ENCODE measurements at regions not wholly inside any gene's neighbourhood (a gene's known extent, or its start where the extent isn't known, plus 50 kb on each side); places are given as distances from the start of the nearest gene placed in this dataset.

DNA sequence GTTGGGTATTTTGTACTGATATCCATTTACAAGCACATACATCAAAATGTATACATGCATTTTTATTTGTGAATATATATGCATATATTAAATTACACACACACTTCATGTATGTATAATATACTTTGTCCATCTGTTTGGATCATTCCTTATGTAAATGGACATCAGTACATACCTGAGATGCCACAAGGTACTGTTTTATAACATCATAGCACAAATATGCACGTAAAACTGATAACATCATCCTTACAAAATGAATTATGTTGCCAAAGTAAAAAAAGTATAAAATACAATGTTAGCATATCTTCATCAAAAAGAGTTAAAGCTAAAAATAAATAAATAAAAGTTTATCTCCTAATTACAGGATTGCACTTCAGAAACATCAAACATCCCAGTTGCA lies 634.8 kb upstream of the UBE2E2 start:
- H3K4me1 ChIP-seq, result peaks cover 0 to 19% (median 1%) of the 10 kb centered on the region in 10 experiments; a peak in 7 of 20 replicates
- no peak for TF ChIP-seq Cebpa-rat (IDR thresholded peaks at IDR 0.05)
- no peak overlapping the region for H3K4me2 ChIP-seq
- no peaks in the 10 kb centered on the region for H4K20me1 ChIP-seq
- H3K9me3 ChIP-seq (replicated peaks in 1 of 11), result no peaks in the 10 kb centered on the region
- no peak overlapping the region for H3K9ac ChIP-seq
- H3K27ac ChIP-seq, result no peak overlapping the region
- no peak overlapping the region for H3K4me3 ChIP-seq
- H3K27me3 ChIP-seq, result no peaks in the 10 kb centered on the region
- no peaks in the 10 kb centered on the region for H3K36me3 ChIP-seq

DNA sequence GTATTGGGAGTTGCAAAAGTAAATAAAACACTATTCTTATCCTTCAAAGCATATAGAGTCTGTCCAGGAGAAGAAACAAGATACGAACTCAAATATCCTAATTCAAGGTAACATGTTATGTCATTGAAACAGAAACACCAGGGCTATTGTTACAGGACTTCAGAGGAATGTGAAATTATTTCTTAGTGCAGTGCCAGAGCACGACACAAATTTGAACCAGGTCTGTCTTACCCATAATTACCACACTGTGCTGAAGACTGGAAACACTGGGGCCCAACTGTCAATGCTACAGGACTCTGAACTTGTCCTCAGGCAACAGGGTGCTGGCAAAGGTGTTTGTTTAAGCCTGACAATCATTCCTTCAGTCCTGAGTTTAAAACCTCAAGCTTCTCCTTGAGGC lies 633.6 kb upstream of the UBE2E2 start:
- TF ChIP-seq Cebpa-rat (IDR thresholded peaks at IDR 0.05), result no peak
- Histone ChIP-seq H4K20me1 (no peaks in the 10 kb centered on the region), H3K9ac (no peak overlapping the region), H3K4me1 (peaks cover 0 to 10% (median 0%) of the 10 kb centered on the region in 10 experiments; a peak in 2 of 20 replicates), H3K27me3 (no peaks in the 10 kb centered on the region), H3K27ac (no peak overlapping the region), H3K4me3 (no peak overlapping the region), H3K9me3 (replicated peaks in 1 of 11) (no peaks in the 10 kb centered on the region), H3K36me3 (no peaks in the 10 kb centered on the region), H3K4me2 (no peak overlapping the region)

DNA sequence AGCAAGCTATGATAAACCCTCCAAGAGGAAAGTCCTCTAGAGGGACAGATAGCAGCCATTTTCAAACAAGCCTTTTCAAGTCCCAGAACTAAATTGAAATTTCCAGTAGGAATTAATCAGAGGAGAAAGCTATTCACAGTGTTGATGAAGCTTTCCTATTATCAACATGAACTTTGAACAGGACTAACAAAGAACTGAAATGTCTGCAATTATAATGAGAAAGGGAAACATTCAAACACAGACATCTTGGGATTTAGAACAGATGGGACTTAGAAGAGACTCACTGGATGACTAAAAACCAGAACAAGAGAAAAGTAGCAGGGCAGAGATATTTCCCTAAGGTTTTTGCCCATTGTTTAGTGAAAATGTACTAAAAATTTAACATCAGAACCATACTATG lies 622.1 kb upstream of the UBE2E2 start:
- no peak overlapping the region for H3K4me2 ChIP-seq
- no peaks in the 10 kb centered on the region for H3K27me3 ChIP-seq
- H3K36me3 ChIP-seq, result no peaks in the 10 kb centered on the region
- no peak for TF ChIP-seq Cebpa-rat (IDR thresholded peaks at IDR 0.05)
- no peaks in the 10 kb centered on the region for H3K9me3 ChIP-seq (replicated peaks in 1 of 11)
- no peak overlapping the region for H3K4me3 ChIP-seq
- no peaks in the 10 kb centered on the region for H3K4me1 ChIP-seq
- no peaks in the 10 kb centered on the region for H4K20me1 ChIP-seq
- H3K27ac ChIP-seq, result no peak overlapping the region
- H3K9ac ChIP-seq, result no peak overlapping the region

DNA sequence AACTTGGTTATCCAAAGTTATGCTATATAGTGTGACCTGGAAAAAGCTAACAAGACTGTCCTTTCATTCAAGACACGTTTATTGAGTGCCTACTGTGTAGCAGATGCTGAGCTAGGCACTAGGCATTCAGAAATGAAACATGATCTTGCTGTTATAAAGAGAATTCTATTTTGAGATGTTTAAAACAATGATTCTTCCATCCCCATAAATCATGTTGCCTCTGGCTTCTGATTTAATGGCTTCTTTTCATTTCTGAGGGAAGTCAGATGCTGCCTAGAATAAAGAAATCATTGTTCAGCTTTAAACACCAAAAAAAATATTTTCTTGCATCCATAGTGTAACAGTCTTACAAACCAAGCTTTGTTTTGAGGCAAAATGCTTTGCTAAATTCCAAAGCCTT lies 620.9 kb upstream of the UBE2E2 start:
- Histone ChIP-seq H3K4me1 (no peaks in the 10 kb centered on the region), H3K4me3 (no peak overlapping the region), H3K36me3 (no peaks in the 10 kb centered on the region), H3K9me3 (replicated peaks in 1 of 11) (no peaks in the 10 kb centered on the region), H4K20me1 (no peaks in the 10 kb centered on the region), H3K9ac (no peak overlapping the region), H3K4me2 (no peak overlapping the region), H3K27me3 (no peaks in the 10 kb centered on the region), H3K27ac (no peak overlapping the region)
- no peak for TF ChIP-seq Cebpa-rat (IDR thresholded peaks at IDR 0.05)

DNA sequence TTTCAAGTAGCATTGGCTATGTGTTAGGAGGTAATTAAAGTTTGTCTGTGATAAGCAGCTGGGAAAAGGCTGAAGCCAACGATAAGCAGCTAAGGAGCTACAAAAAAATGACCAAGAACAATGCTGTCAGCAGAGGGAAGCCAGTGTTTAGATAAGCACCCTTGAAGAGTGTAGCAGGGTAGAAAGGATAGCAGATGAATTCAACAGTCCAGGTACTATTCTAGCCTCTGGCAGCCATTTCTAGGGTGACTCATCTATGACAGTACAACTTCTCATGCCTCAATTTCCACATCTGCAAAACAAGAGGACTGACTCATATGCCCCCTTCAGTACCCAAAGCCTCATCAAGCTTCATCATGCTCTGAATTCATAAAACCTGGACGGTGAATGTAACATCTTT lies 617.6 kb upstream of the UBE2E2 start:
- H3K4me3 ChIP-seq, result no peak overlapping the region
- no peak overlapping the region for H3K4me2 ChIP-seq
- no peaks in the 10 kb centered on the region for H3K4me1 ChIP-seq
- no peak overlapping the region for H3K9ac ChIP-seq
- H3K27ac ChIP-seq, result no peak overlapping the region
- no peaks in the 10 kb centered on the region for H3K36me3 ChIP-seq
- no peaks in the 10 kb centered on the region for H3K9me3 ChIP-seq (replicated peaks in 1 of 11)
- no peaks in the 10 kb centered on the region for H4K20me1 ChIP-seq
- no peaks in the 10 kb centered on the region for H3K27me3 ChIP-seq
- TF ChIP-seq Cebpa-rat (IDR thresholded peaks at IDR 0.05), result no peak

DNA sequence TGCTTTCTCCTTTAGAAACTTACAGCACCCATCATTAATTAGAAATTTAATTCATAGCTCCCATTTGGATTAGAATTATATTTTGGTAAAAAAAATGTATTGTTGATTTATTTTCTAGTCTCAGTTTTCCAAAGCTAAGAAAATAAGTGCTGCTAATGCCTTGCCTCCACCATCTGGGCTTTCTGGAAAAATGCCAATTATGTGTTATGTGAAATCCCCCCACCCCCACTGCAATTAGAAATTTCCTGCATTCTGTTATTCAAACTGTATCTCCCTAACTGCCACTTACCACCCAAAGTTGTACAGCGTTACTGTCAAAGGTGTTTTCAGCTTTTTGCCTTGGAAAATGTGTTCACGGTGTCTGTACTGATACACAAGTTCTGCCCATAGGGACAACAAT lies 617.2 kb upstream of the UBE2E2 start:
- Histone ChIP-seq H3K36me3 (no peaks in the 10 kb centered on the region), H3K4me3 (no peak overlapping the region), H3K9ac (no peak overlapping the region), H3K4me1 (no peaks in the 10 kb centered on the region), H4K20me1 (no peaks in the 10 kb centered on the region), H3K4me2 (no peak overlapping the region), H3K9me3 (replicated peaks in 1 of 11) (no peaks in the 10 kb centered on the region), H3K27ac (no peak overlapping the region), H3K27me3 (no peaks in the 10 kb centered on the region)
- no peak for TF ChIP-seq Cebpa-rat (IDR thresholded peaks at IDR 0.05)

DNA sequence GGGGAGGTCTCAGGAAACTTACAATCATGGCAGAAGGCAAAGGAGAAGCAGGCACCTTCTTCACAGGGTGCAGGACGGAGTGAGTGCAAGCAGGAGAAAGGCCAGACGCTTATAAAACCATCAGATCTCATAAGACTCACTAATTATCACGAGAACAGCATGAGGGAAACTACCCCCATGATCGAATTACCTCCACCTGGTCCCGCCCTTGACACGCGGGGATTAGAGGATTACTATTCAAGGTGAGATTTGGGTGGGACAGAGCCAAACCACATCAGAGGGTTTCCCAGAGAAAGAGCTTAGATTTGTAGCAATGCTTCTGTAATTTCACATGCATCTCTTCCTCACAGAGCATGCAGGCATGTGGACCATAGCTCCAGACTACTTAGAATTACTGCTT lies 615.7 kb upstream of the UBE2E2 start:
- Histone ChIP-seq H3K9me3 (replicated peaks in 1 of 11) (no peaks in the 10 kb centered on the region), H3K9ac (no peak overlapping the region), H3K36me3 (no peaks in the 10 kb centered on the region), H3K27ac (no peak overlapping the region), H3K4me3 (no peak overlapping the region), H4K20me1 (no peaks in the 10 kb centered on the region), H3K4me1 (no peaks in the 10 kb centered on the region), H3K4me2 (no peak overlapping the region), H3K27me3 (no peaks in the 10 kb centered on the region)
- no peak for TF ChIP-seq Cebpa-rat (IDR thresholded peaks at IDR 0.05)

DNA sequence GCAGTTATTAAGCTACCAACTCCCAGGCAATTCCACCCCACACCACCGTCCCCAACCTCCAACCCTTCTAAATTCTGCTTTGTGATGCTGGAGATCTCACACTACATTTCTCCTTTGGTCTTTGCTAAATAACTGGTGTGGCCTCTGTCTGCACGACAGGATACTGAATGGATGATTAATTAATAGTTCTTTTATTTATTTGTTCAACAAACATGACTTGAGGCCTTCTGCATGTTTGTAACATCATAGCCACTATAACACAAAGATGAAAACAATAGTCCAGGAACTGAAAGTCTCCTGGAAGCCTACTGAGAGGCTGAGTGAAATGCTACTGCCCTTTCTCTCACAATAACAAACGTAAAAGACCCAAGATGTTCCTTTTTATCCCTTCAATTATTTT lies 609.5 kb upstream of the UBE2E2 start:
- H3K4me3 ChIP-seq, result no peak overlapping the region
- H3K9me3 ChIP-seq (replicated peaks in 1 of 11), result peaks cover 8 to 16% (median 13%) of the 10 kb centered on the region in 11 experiments; a peak in 20 of 22 replicates
- H3K27ac ChIP-seq, result no peak overlapping the region
- no peaks in the 10 kb centered on the region for H3K27me3 ChIP-seq
- H3K36me3 ChIP-seq, result no peaks in the 10 kb centered on the region
- TF ChIP-seq Cebpa-rat (IDR thresholded peaks at IDR 0.05), result no peak
- H3K4me2 ChIP-seq, result no peak overlapping the region
- no peaks in the 10 kb centered on the region for H4K20me1 ChIP-seq
- no peaks in the 10 kb centered on the region for H3K4me1 ChIP-seq
- H3K9ac ChIP-seq, result no peak overlapping the region

DNA sequence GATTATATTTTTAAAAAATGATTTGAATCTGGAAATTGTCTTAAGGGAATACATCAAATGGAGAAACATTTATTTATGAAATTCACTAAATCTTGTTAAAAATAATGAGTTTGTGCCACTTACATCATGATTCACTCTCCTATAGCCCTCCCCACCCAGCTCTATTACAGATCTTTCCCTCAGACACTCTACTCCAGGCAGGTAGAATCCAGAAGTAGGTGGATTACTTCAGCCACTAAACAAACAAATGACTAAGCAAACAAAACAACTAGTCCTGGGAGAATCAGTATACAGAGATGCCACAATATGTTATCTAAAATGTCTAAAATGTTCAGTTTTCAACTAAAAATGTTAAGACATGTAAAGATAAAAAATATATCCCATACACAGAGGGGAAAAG lies 608.1 kb upstream of the UBE2E2 start:
- no peaks in the 10 kb centered on the region for H4K20me1 ChIP-seq
- H3K4me1 ChIP-seq, result no peaks in the 10 kb centered on the region

DNA sequence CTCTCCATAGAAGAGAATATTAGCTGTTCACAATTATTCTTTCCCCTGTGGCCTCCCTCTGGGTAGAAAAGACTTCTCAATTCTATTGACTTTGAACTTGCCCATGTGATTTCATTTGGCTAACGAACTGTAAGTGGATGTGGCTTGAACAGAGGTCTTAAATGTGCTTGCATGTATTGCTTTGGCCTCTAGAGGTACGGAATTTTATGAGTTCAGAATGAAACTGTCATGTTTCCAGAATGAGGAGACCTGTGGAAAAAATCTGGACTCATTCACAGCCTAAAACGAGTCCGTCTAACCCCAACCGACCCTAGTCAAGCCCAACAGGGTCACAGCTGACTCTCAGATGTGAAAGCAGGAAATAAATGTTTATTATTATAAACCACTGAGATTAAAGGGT lies 596.7 kb upstream of the UBE2E2 start:
- TF ChIP-seq Cebpa-rat (IDR thresholded peaks at IDR 0.05), result no peak
- Histone ChIP-seq H4K20me1 (no peaks in the 10 kb centered on the region), H3K4me2 (no peak overlapping the region), H3K9ac (no peak overlapping the region), H3K27ac (no peak overlapping the region), H3K36me3 (no peaks in the 10 kb centered on the region), H3K9me3 (replicated peaks in 1 of 11) (no peaks in the 10 kb centered on the region), H3K4me3 (no peak overlapping the region), H3K27me3 (no peaks in the 10 kb centered on the region), H3K4me1 (no peaks in the 10 kb centered on the region)

More for the DNA sequence above, 608.1 kb upstream of the UBE2E2 start:
- Histone ChIP-seq H3K4me3 (no peak overlapping the region), H3K36me3 (no peaks in the 10 kb centered on the region), H3K4me2 (no peak overlapping the region), H3K9ac (no peak overlapping the region), H3K27me3 (no peaks in the 10 kb centered on the region), H3K9me3 (replicated peaks in 1 of 11) (peaks cover 8 to 16% (median 13%) of the 10 kb centered on the region in 11 experiments; a peak in 20 of 22 replicates), H3K27ac (no peak overlapping the region)
- no peak for TF ChIP-seq Cebpa-rat (IDR thresholded peaks at IDR 0.05)

DNA sequence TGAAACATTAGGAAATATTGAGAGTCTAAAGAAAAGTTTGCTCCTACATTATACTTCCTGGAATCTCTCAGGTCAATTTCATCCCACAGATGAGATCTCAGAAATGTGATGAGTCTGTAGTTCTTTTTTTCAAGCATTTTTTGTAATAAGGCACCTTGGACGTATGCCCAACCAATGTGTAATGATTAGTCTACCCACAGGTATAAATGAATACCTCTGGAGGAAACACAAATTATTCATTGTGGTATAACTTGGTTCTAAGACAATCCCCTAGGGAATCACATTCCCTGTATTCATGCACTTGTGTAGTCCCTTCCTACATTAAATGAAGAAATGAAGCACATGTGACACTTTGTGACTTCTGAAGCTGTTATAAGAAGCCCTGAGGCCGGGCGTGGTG lies 596.2 kb upstream of the UBE2E2 start:
- no peak overlapping the region for H3K4me3 ChIP-seq
- H3K4me1 ChIP-seq, result no peaks in the 10 kb centered on the region
- H4K20me1 ChIP-seq, result no peaks in the 10 kb centered on the region
- H3K9ac ChIP-seq, result no peak overlapping the region
- H3K9me3 ChIP-seq (replicated peaks in 1 of 11), result no peaks in the 10 kb centered on the region
- H3K36me3 ChIP-seq, result no peaks in the 10 kb centered on the region
- no peaks in the 10 kb centered on the region for H3K27me3 ChIP-seq
- no peak for TF ChIP-seq Cebpa-rat (IDR thresholded peaks at IDR 0.05)
- H3K4me2 ChIP-seq, result no peak overlapping the region
- no peak overlapping the region for H3K27ac ChIP-seq
